SK-N-SH (cell line): ENCODE measurements at regions not wholly inside any gene's neighbourhood (a gene's known extent, or its start where the extent isn't known, plus 50 kb on each side); places are given as distances from the start of the nearest gene placed in this dataset.

Experiments used
- CTCF ChIP-seq: fragments of 200-600 bp; sonication (generic); IDR thresholded peaks from 2 replicates; pipeline ENCODE4 v1.6.1; 2017; ENCODE audit warnings: antibody characterized with exemption, mild to moderate bottlenecking, moderate library complexity
- GABPA ChIP-seq: IDR thresholded peaks from 2 replicates; pipeline ENCODE4 v1.4.0; 2012; ENCODE audit warnings: low read depth, mild to moderate bottlenecking
- PBX3 ChIP-seq: IDR thresholded peaks from 2 replicates; pipeline ENCODE4; 2012
- SMC3 ChIP-seq: IDR thresholded peaks from 2 replicates; pipeline ENCODE4 v1.6.1; 2012; ENCODE audit warnings: low read depth, low read length, improper control_type of control experiment
- YY1 ChIP-seq: IDR thresholded peaks from 2 replicates; pipeline ENCODE4 v1.4.0; 2012; ENCODE audit warnings: low read depth, mild to moderate bottlenecking

GRCh38 chr2:120949027-120949956 is 213.6 kb downstream of the GLI2 start:
- TF ChIP-seq YY1: no peak
- no peak for TF ChIP-seq GABPA
- peak; percentile 41 for TF ChIP-seq CTCF
- TF ChIP-seq SMC3: peak; percentile 57
- no peak for TF ChIP-seq PBX3
